ENCODE measurements at regions not wholly inside any gene's neighbourhood (a gene's known extent, or its start where the extent isn't known, plus 50 kb on each side); places are given as distances from the start of the nearest gene placed in this dataset.

GRCh38 chr17:13961265-13961664 is 108.0 kb upstream of the COX10 start:
- TF ChIP-seq CTCF (IDR thresholded peaks at IDR 0.05; ENCODE audit: low read depth, low read length) = no peak
- H3K4me3 ChIP-seq (replicated peaks in 1 of 2; ENCODE audit: low read depth in 2 of 2, low read length in 2 of 2) = no peak overlapping the region
- DNase-seq (ENCODE audit: low read depth in 2 of 2) = no peak

- no peak for TF ChIP-seq CTCF (IDR thresholded peaks at IDR 0.05; ENCODE audit: low read depth, low read length)
- DNase-seq (ENCODE audit: low read depth in 2 of 2) = no peak
- H3K4me3 ChIP-seq (replicated peaks in 1 of 2; ENCODE audit: low read depth in 2 of 2, low read length in 2 of 2) = no peak overlapping the region
Observed at GRCh38 chr17:13962716-13963240, 106.5 kb upstream of the COX10 start.

GRCh38 chr17:13967416-13967815 is 101.9 kb upstream of the COX10 start:
- no peak overlapping the region for H3K4me3 ChIP-seq (replicated peaks in 1 of 2; ENCODE audit: low read depth in 2 of 2, low read length in 2 of 2)
- DNase-seq (ENCODE audit: low read depth in 2 of 2) = no peak
- no peak for TF ChIP-seq CTCF (IDR thresholded peaks at IDR 0.05; ENCODE audit: low read depth, low read length)

DNA sequence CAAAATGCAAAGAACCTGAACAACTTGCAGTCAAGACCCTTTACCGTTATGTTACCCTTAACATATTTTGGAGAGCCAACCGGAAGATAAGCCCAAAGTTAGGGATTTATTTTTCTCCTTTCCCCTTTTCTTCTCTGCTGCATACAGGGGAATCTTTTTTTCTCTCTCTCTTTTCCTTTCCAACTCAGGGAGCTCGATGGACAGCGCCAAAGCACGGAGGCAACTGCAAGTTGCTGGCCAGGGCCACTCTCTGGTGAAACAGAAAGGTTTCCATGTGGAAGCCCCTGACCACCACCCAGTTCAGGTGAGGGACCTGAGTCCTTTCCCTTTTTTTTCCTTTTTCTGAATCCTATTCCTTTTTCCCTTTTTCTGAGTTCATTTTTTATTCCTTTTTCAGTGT is 98.8 kb upstream of the COX10 start:
- H3K4me3 ChIP-seq (replicated peaks in 1 of 2; ENCODE audit: low read depth in 2 of 2, low read length in 2 of 2) = no peak overlapping the region
- no peak for TF ChIP-seq CTCF (IDR thresholded peaks at IDR 0.05; ENCODE audit: low read depth, low read length)
- no peak for DNase-seq (ENCODE audit: low read depth in 2 of 2)

DNA sequence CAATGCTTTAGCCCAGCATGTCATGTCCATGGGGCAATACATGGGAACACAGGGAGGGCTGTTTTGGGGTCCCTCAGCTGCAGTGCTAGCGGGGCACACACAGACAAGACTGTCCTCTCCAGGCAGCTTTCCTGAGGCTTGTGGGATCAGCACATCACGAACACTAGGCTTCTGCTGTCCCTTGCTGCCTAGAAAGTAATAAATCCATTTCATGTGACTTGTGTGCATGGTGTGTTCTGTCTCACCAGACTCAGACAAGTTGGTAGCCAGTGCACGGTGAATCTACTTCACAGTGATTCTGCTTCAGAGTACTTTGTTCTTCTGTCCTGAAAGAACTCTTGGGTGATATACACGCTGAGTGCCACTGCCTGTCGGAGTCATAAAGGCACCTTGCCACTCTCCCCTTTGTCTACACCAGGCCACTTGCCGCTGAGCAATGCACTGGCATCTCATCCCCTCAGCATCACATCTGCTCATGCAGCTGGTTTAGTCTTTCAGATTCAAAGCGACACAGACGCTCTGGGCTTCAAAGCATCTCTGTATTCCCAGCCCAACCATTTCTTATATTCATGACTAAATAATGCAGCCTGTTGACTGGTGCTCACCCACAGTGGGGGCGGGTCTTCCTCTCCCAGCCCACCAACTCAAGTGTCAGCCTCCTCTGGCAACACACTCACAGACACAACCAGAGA is 95.2 kb upstream of the COX10 start:
- TF ChIP-seq CTCF (IDR thresholded peaks at IDR 0.05; ENCODE audit: low read depth, low read length) = no peak
- DNase-seq (ENCODE audit: low read depth in 2 of 2) = no peak
- no peak overlapping the region for H3K4me3 ChIP-seq (replicated peaks in 1 of 2; ENCODE audit: low read depth in 2 of 2, low read length in 2 of 2)

DNA sequence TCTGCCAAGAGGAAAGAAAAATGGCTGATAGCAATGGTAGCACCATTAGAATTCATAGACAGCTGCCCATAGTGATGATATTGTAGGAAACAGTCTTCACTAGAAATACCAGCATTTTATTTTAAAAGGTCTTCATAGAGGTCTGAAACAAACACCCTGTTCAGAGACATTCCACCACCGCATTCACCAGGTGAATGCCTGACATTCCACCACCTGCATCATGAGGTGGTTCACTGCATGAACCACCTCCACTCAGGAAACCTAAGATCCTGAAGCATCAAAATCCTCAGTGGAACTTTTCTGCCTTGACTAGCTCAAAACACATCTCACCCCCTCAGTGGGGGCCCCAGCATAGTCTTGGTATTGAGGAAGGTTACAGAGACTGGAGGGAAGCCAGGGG is 91.5 kb upstream of the COX10 start:
- no peak for TF ChIP-seq CTCF (IDR thresholded peaks at IDR 0.05; ENCODE audit: low read depth, low read length)
- DNase-seq (ENCODE audit: low read depth in 2 of 2) = no peak
- H3K4me3 ChIP-seq (replicated peaks in 1 of 2; ENCODE audit: low read depth in 2 of 2, low read length in 2 of 2) = no peak overlapping the region

DNA sequence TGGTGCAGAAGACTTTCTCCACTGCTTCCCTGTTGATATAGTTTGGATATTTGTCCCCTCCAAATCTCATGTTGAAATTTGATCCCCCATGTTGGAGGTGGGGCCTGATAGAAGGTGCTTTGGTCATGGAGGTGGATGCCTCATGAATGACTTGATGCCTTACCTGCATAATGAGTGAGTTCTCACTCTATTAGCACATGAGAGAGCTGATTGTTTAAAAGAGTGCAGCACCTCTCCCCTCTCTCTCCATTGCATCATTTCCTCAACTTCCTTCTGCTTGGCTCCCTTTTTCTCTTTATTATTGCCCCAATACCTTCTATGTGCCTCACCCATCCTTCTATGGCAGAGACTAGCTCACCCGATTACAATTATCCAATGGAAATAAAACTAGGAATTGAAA is 90.8 kb upstream of the COX10 start:
- TF ChIP-seq CTCF (IDR thresholded peaks at IDR 0.05; ENCODE audit: low read depth, low read length) = no peak
- no peak for DNase-seq (ENCODE audit: low read depth in 2 of 2)
- no peak overlapping the region for H3K4me3 ChIP-seq (replicated peaks in 1 of 2; ENCODE audit: low read depth in 2 of 2, low read length in 2 of 2)

Measured in cardiac fibroblast (primary cell).